Neural cell (in vitro differentiated cells): ENCODE measurements at regions not wholly inside any gene's neighbourhood (a gene's known extent, or its start where the extent isn't known, plus 50 kb on each side); places are given as distances from the start of the nearest gene placed in this dataset.

Source experiments
- H2AFZ ChIP-seq: fragments of 200-600, 300-800 bp; sonication (generic), shearing (Covaris generic); 2 replicates; pipeline ENCODE4 v1.6.0; 2014; ENCODE audit warnings: low read depth, mild to moderate bottlenecking, antibody characterized with exemption, low read length, moderate library complexity
- H3F3A ChIP-seq: fragments of 200-600 bp; shearing (Covaris generic); 2 replicates; pipeline ENCODE4 v1.6.1; 2016; ENCODE audit warnings: mild to moderate bottlenecking, moderate library complexity, mixed read lengths, antibody characterized with exemption, low read length; ENCODE audit not compliant: insufficient read depth, poor library complexity, severe bottlenecking
- H3K27ac ChIP-seq: fragments of 200-600, 300-800 bp; sonication (generic), shearing (Covaris generic); 2 replicates; pipeline ENCODE4 v1.5.1; 2014; ENCODE audit warnings: mild to moderate bottlenecking, low read length, moderate library complexity
- H3K27me3 ChIP-seq: fragments of 300-800, 200-600 bp; sonication (generic), shearing (Covaris generic); 2 replicates; pipeline ENCODE4 v1.6.0; 2014; ENCODE audit warnings: mild to moderate bottlenecking, low read depth, low read length, moderate library complexity; ENCODE audit not compliant: insufficient read depth
- H3K36me3 ChIP-seq: fragments of 300-800, 200-600 bp; sonication (generic), shearing (Covaris generic); 2 replicates; pipeline ENCODE4 v1.5.1; 2014; ENCODE audit warnings: mild to moderate bottlenecking, antibody characterized with exemption, low read length, moderate library complexity; ENCODE audit not compliant: insufficient read depth
- H3K4me2 ChIP-seq: fragments of 300-800, 200-600 bp; sonication (generic), shearing (Covaris generic); 2 replicates; pipeline ENCODE4 v1.6.0; 2014; ENCODE audit warnings: mild to moderate bottlenecking, low read length
- H3K4me3 ChIP-seq: fragments of 300-800, 200-600 bp; sonication (generic), shearing (Covaris generic); 2 replicates; pipeline ENCODE4 v1.5.1; 2014; ENCODE audit warnings: mild to moderate bottlenecking, low read length, moderate library complexity
- H3K79me2 ChIP-seq: fragments of 200-600 bp; shearing (Covaris generic); replicated peaks from 2 replicates; pipeline ENCODE4 v1.6.0; 2014; ENCODE audit warnings: mild to moderate bottlenecking, low read length, moderate library complexity; ENCODE audit not compliant: insufficient read depth
- H3K9ac ChIP-seq: fragments of 300-800, 200-600 bp; sonication (generic), shearing (Covaris generic); 2 replicates; pipeline ENCODE4 v1.6.1; 2016; ENCODE audit warnings: mild to moderate bottlenecking, low read length, mixed read lengths
- H3K9me2 ChIP-seq: fragments of 200-600 bp; shearing (Covaris generic); 2 replicates; pipeline ENCODE4 v1.6.1; 2016; ENCODE audit warnings: mild to moderate bottlenecking, low read length, mixed read lengths; ENCODE audit not compliant: insufficient read depth
- H3K9me3 ChIP-seq: fragments of 200-600, 300-800 bp; sonication (generic), shearing (Covaris generic); 2 replicates; pipeline ENCODE4 v1.6.1; 2016; ENCODE audit warnings: mild to moderate bottlenecking, mixed run types, low read length, moderate library complexity, mixed read lengths
- H4K20me1 ChIP-seq: fragments of 200-600 bp; shearing (Covaris generic); 2 replicates; pipeline ENCODE4 v1.6.1; 2016; ENCODE audit warnings: mild to moderate bottlenecking, mixed run types; ENCODE audit not compliant: insufficient read depth
- EP300 ChIP-seq: fragments of 450-650 bp; conservative IDR thresholded peaks from 2 replicates; pipeline ENCODE4 v1.6.1; 2014; ENCODE audit warnings: antibody characterized with exemption, mild to moderate bottlenecking, moderate library complexity; ENCODE audit not compliant: poor library complexity, severe bottlenecking
- EZH2 ChIP-seq: fragments of 200-600, 300-800 bp; shearing (Covaris generic), sonication (generic); IDR thresholded peaks from 2 replicates; pipeline ENCODE4 v1.6.1; 2014; ENCODE audit warnings: antibody characterized with exemption, low read length, borderline replicate concordance, mild to moderate bottlenecking; ENCODE audit not compliant: insufficient read depth, poor library complexity, severe bottlenecking
- MXI1 ChIP-seq: fragments of 450-650 bp; conservative IDR thresholded peaks from 2 replicates; pipeline ENCODE4 v1.6.1; 2014; ENCODE audit warnings: antibody characterized with exemption, mild to moderate bottlenecking; ENCODE audit not compliant: poor library complexity, severe bottlenecking
- POLR2AphosphoS5 ChIP-seq: IDR thresholded peaks from 2 replicates; pipeline ENCODE4 v1.6.1; 2012
- RAD21 ChIP-seq: fragments of 450-650 bp; conservative IDR thresholded peaks from 2 replicates; pipeline ENCODE4 v1.6.1; 2014; ENCODE audit warnings: antibody characterized with exemption, mild to moderate bottlenecking, moderate library complexity
- SMC3 ChIP-seq: fragments of 450-650 bp; conservative IDR thresholded peaks from 2 replicates; pipeline ENCODE4 v1.6.1; 2014; ENCODE audit warnings: antibody characterized with exemption, mild to moderate bottlenecking, moderate library complexity; ENCODE audit not compliant: poor library complexity
- TAF1 ChIP-seq: IDR thresholded peaks from 2 replicates; pipeline ENCODE4 v1.6.1; 2012; ENCODE audit warnings: low read depth
- TF ChIP-seq, protein P1 (sequence below): IDR thresholded peaks from 2 replicates; pipeline ENCODE4 v1.6.1; 2012; ENCODE audit warnings: borderline replicate concordance
- TF ChIP-seq, protein P2 (sequence below): fragments of 450-650 bp; IDR thresholded peaks from 2 replicates; pipeline ENCODE4 v1.5.1; 2014; ENCODE audit warnings: antibody characterized with exemption, mild to moderate bottlenecking, moderate library complexity; ENCODE audit not compliant: poor library complexity, severe bottlenecking

DNA sequence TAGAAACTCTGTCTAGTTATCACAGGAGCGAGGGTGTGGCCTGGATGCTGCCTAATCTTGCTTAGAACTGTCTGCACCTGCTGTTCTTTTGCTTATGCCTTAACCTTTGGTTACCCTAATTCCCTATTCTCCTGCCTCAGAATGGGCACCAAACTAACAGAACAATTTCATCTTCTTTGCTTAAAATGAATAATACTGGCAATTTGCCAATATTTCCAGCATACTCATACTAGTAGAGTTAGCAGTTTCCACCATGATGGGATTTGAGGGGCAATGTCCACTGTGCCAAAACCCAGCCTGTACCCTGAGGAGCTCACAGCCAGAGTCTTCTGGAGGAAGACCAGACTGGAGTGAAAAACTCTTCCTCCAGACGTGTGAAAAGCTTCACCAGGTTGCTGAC, 136.4 kb downstream of the RPS29 start:
- TF ChIP-seq MXI1, result no peak
- no peak for TF ChIP-seq EP300
- no peak for TF ChIP-seq POLR2AphosphoS5
- TF ChIP-seq SMC3, result no peak
- TF ChIP-seq, protein P1, sequence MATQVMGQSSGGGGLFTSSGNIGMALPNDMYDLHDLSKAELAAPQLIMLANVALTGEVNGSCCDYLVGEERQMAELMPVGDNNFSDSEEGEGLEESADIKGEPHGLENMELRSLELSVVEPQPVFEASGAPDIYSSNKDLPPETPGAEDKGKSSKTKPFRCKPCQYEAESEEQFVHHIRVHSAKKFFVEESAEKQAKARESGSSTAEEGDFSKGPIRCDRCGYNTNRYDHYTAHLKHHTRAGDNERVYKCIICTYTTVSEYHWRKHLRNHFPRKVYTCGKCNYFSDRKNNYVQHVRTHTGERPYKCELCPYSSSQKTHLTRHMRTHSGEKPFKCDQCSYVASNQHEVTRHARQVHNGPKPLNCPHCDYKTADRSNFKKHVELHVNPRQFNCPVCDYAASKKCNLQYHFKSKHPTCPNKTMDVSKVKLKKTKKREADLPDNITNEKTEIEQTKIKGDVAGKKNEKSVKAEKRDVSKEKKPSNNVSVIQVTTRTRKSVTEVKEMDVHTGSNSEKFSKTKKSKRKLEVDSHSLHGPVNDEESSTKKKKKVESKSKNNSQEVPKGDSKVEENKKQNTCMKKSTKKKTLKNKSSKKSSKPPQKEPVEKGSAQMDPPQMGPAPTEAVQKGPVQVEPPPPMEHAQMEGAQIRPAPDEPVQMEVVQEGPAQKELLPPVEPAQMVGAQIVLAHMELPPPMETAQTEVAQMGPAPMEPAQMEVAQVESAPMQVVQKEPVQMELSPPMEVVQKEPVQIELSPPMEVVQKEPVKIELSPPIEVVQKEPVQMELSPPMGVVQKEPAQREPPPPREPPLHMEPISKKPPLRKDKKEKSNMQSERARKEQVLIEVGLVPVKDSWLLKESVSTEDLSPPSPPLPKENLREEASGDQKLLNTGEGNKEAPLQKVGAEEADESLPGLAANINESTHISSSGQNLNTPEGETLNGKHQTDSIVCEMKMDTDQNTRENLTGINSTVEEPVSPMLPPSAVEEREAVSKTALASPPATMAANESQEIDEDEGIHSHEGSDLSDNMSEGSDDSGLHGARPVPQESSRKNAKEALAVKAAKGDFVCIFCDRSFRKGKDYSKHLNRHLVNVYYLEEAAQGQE, result no peak
- TF ChIP-seq, protein P2, sequence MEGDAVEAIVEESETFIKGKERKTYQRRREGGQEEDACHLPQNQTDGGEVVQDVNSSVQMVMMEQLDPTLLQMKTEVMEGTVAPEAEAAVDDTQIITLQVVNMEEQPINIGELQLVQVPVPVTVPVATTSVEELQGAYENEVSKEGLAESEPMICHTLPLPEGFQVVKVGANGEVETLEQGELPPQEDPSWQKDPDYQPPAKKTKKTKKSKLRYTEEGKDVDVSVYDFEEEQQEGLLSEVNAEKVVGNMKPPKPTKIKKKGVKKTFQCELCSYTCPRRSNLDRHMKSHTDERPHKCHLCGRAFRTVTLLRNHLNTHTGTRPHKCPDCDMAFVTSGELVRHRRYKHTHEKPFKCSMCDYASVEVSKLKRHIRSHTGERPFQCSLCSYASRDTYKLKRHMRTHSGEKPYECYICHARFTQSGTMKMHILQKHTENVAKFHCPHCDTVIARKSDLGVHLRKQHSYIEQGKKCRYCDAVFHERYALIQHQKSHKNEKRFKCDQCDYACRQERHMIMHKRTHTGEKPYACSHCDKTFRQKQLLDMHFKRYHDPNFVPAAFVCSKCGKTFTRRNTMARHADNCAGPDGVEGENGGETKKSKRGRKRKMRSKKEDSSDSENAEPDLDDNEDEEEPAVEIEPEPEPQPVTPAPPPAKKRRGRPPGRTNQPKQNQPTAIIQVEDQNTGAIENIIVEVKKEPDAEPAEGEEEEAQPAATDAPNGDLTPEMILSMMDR, result no peak
- no peak for TF ChIP-seq TAF1
- no peak for TF ChIP-seq EZH2
- TF ChIP-seq RAD21, result no peak

DNA sequence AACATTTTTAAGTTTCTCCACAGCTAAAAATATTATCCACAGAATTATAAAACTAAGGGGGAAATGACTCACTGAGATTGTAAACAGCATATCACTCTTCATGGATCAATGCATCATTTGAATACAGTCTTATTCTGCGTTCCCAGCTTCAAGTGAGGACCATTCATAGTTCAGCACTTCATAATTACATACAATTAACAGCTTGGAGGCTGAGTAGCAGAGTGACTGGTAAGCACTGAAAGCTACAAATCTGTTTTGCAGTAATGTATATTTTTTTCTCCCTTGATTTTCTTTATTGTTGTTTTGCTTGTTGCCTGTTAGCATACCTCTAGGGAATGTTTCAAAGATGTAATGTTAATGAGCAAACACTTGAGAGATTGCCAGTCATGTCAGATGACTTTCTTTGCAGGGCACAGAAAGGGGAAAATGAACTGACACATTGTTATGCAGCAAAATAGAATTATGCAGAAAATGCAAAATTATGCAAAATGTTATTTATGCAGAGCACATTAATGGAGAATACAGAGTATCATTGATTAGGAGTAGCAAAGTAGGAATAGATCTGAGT, 138.6 kb downstream of the RPS29 start:
- Histone ChIP-seq H3K9ac (no peak overlapping the region), H3K27me3 (no peaks in the 10 kb centered on the region), H3K36me3 (no peaks in the 10 kb centered on the region), H3K9me3 (no peaks in the 10 kb centered on the region), H3F3A (no peaks in the 10 kb centered on the region), H3K4me3 (peak overlapping the region; percentile 2), H3K79me2 (no peaks in the 10 kb centered on the region), H4K20me1 (no peaks in the 10 kb centered on the region), H3K9me2 (no peaks in the 10 kb centered on the region), H3K27ac (no peak overlapping the region), H2AFZ (no peak overlapping the region), H3K4me2 (no peak overlapping the region)
- TF ChIP-seq SMC3 (no peak), EZH2 (no peak), POLR2AphosphoS5 (no peak), MXI1 (no peak), RAD21 (no peak), EP300 (no peak), TAF1 (no peak)
- TF ChIP-seq, protein P1, result no peak
- TF ChIP-seq, protein P2, result no peak

More for the DNA sequence above, 136.4 kb downstream of the RPS29 start:
- no peaks in the 10 kb centered on the region for H3K79me2 ChIP-seq
- no peaks in the 10 kb centered on the region for H3K27me3 ChIP-seq
- H3K27ac ChIP-seq, result no peak overlapping the region
- no peaks in the 10 kb centered on the region for H3K9me2 ChIP-seq
- H3K9ac ChIP-seq, result no peak overlapping the region
- no peaks in the 10 kb centered on the region for H3F3A ChIP-seq
- H4K20me1 ChIP-seq, result no peaks in the 10 kb centered on the region
- H2AFZ ChIP-seq, result no peak overlapping the region
- no peak overlapping the region for H3K4me2 ChIP-seq
- H3K4me3 ChIP-seq, result no peak overlapping the region
- no peaks in the 10 kb centered on the region for H3K9me3 ChIP-seq
- H3K36me3 ChIP-seq, result no peaks in the 10 kb centered on the region
